ENCODE measurements at regions not wholly inside any gene's neighbourhood (a gene's known extent, or its start where the extent isn't known, plus 50 kb on each side); places are given as distances from the start of the nearest gene placed in this dataset.

DNA sequence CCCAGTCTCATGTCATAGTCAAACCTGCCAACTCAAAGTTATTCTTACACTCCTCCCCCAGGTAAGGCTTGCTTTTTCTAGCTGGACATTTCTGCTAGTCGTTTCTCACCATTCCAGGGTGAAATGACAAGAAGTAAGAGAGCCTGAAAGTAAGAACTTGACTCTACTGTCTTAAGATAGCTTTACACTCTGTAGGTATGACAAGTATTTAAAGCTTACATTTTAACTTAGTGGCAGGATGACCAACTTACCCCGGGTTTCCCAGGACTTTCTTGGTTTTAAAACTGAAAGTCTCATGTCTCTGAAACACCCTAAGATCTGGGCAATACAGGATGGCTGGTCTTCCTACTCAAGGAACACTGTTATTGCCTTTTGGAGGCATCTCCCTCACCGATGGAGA, 67.5 kb upstream of the PIK3R1 start:
- CTCF ChIA-PET: no interaction called here
- Histone ChIP-seq H2AFZ (no peak overlapping the region), H3K4me2 (no peak overlapping the region), H3K9me3 (ENCODE audit: insufficient read depth, low read depth) (no peaks in the 10 kb centered on the region), H3K4me1 (replicated peaks; ENCODE audit: insufficient read depth) (no peaks in the 10 kb centered on the region), H3K79me2 (ENCODE audit: low read depth) (no peaks in the 10 kb centered on the region), H3K4me3 (no peak overlapping the region), H3K27me3 (ENCODE audit: insufficient read depth, low read depth) (0 out of 2 replicates have a peak, but pooled peaks cover 4% of the 10 kb centered on the region), H3F3A (ENCODE audit: insufficient read depth, low read depth) (no peaks in the 10 kb centered on the region), H3K27ac (no peak overlapping the region), H3K36me3 (ENCODE audit: low read depth) (no peaks in the 10 kb centered on the region), H4K20me1 (ENCODE audit: insufficient read depth) (no peaks in the 10 kb centered on the region), H3K9me2 (ENCODE audit: insufficient read depth) (no peaks in the 10 kb centered on the region)
- POLR2A ChIA-PET (ENCODE audit: unreplicated experiment): no interaction called here
- no peak for DNase-seq
- intact Hi-C loops (cut with micrococcal nuclease; ENCODE audit: unreplicated experiment): no loop called here
- BruUV-seq (replicated peaks): no TSS peak
- no peak for TF ChIP-seq CTCF (conservative IDR thresholded peaks at IDR 0.05)

DNA sequence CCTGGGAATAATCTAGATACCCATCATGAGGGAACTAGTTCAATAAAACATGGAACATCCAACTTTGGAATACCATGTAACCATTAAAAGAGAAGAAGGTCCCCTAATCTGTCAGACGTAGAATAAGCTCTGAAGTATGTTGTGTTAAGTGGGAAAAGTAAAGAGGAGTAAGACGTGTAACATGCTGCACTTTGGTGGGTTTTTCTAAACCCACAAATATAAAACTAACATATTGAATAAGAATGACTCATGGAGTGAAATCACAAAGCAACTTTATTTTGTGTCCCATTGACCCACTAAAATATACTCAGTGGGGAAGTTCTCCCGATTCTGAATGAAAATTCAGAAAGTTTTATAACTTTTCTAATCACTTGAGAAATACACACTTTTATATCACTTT, 67.9 kb upstream of the PIK3R1 start:
- BruUV-seq (replicated peaks): no TSS peak
- 0 out of 2 replicates have a peak, but pooled peaks cover 2% of the 10 kb centered on the region for H3K27me3 ChIP-seq (ENCODE audit: insufficient read depth, low read depth)
- H3K9me2 ChIP-seq (ENCODE audit: insufficient read depth): no peaks in the 10 kb centered on the region
- H2AFZ ChIP-seq: no peak overlapping the region
- TF ChIP-seq CTCF (conservative IDR thresholded peaks at IDR 0.05): no peak
- no peak for TF ChIP-seq EZH2 (IDR thresholded peaks at IDR 0.05; ENCODE audit: low read depth)
- no peaks in the 10 kb centered on the region for H4K20me1 ChIP-seq (ENCODE audit: insufficient read depth)
- H3F3A ChIP-seq (ENCODE audit: insufficient read depth, low read depth): no peaks in the 10 kb centered on the region
- H3K36me3 ChIP-seq (ENCODE audit: low read depth): no peaks in the 10 kb centered on the region
- no peak for DNase-seq
- no peaks in the 10 kb centered on the region for H3K4me1 ChIP-seq (replicated peaks; ENCODE audit: insufficient read depth)
- H3K4me2 ChIP-seq: no peak overlapping the region
- no peak overlapping the region for H3K4me3 ChIP-seq
- H3K27ac ChIP-seq: no peak overlapping the region
- H3K9me3 ChIP-seq (ENCODE audit: insufficient read depth, low read depth): no peaks in the 10 kb centered on the region
- intact Hi-C loops (cut with micrococcal nuclease; ENCODE audit: unreplicated experiment): no loop called here
- POLR2A ChIA-PET (ENCODE audit: unreplicated experiment): no interaction called here
- CTCF ChIA-PET: no interaction called here
- no peaks in the 10 kb centered on the region for H3K79me2 ChIP-seq (ENCODE audit: low read depth)

DNA sequence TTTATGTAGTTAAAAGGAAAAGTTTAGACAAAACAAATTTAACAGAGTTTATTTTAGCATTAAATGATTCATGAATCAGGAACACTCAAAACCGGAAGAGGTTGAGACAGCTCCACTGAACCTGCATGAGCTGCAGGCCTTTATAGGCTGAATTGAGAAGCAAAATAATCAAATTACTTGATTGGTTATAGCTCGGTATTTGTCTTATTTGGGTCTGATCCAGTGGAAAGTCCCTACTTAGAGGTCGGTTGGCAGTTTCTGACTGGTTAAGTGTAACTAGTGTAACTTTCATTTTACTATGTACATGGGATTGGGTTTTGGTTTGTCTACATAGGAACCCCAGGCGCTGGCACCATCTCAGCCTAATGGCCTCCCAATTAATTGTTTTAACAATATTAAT, 74.1 kb upstream of the PIK3R1 start:
- H4K20me1 ChIP-seq (ENCODE audit: insufficient read depth): no peaks in the 10 kb centered on the region
- H3K9me2 ChIP-seq (ENCODE audit: insufficient read depth): no peaks in the 10 kb centered on the region
- H3F3A ChIP-seq (ENCODE audit: insufficient read depth, low read depth): no peaks in the 10 kb centered on the region
- ChIA-PET POLR2A (ENCODE audit: unreplicated experiment) (no interaction called here), CTCF (no interaction called here)
- no peak overlapping the region for H3K4me3 ChIP-seq
- H3K4me2 ChIP-seq: no peak overlapping the region
- no peaks in the 10 kb centered on the region for H3K27me3 ChIP-seq (ENCODE audit: insufficient read depth, low read depth)
- H3K9me3 ChIP-seq (ENCODE audit: insufficient read depth, low read depth): no peaks in the 10 kb centered on the region
- no peaks in the 10 kb centered on the region for H3K36me3 ChIP-seq (ENCODE audit: low read depth)
- no TSS peak for BruUV-seq (replicated peaks)
- TF ChIP-seq EZH2 (IDR thresholded peaks at IDR 0.05; ENCODE audit: low read depth) (no peak), CTCF (conservative IDR thresholded peaks at IDR 0.05) (no peak)
- no peak for DNase-seq
- intact Hi-C loops (cut with micrococcal nuclease; ENCODE audit: unreplicated experiment): no loop called here
- H3K79me2 ChIP-seq (ENCODE audit: low read depth): no peaks in the 10 kb centered on the region
- no peak overlapping the region for H3K27ac ChIP-seq
- no peaks in the 10 kb centered on the region for H3K4me1 ChIP-seq (replicated peaks; ENCODE audit: insufficient read depth)
- H2AFZ ChIP-seq: no peak overlapping the region
